Small intestine (tissue), 7 donors: ENCODE measurements at regions not wholly inside any gene's neighbourhood (a gene's known extent, or its start where the extent isn't known, plus 50 kb on each side); places are given as distances from the start of the nearest gene placed in this dataset.
A peak's percentile ranks its signal among the peaks of the same experiment; 100 is the strongest.

Experiments used
- DNase-seq, 2 donors: peaks; one replicate each; pipeline versions ENCODE4 v3.0.0 to v3.0.0-alpha.2; 2013
- FAIRE-seq: peaks from 2 replicates; lab custom pipeline; 2012; peaks lifted over from hg19 to GRCh38; lab: Jason Lieb, UNC
- H3K27ac ChIP-seq, 3 donors: one replicate each; pipeline ENCODE4 v1.5.1; 2013; ENCODE audit warnings: low read length in 2 of 3, mild to moderate bottlenecking in 2 of 3, control low read depth in 1 of 3, inconsistent platforms in 1 of 3, low read depth in 1 of 3, moderate library complexity in 1 of 3
- H3K27me3 ChIP-seq, 3 donors: one replicate each; pipeline ENCODE4 v1.6.1; 2013; ENCODE audit warnings: low read length in 3 of 3, inconsistent platforms in 1 of 3; ENCODE audit not compliant: control insufficient read depth in 3 of 3, insufficient read depth in 3 of 3
- H3K36me3 ChIP-seq, 3 donors: one replicate each; pipeline ENCODE4 v1.6.1; 2013; ENCODE audit warnings: low read length in 3 of 3, inconsistent platforms in 1 of 3, low read depth in 1 of 3, mild to moderate bottlenecking in 1 of 3, moderate library complexity in 1 of 3; ENCODE audit not compliant: control insufficient read depth in 3 of 3, insufficient read depth in 2 of 3
- H3K4me1 ChIP-seq, 3 donors: one replicate each; pipeline ENCODE4 v1.6.1; 2013; ENCODE audit warnings: low read length in 2 of 3, inconsistent platforms in 1 of 3, low read depth in 1 of 3, mild to moderate bottlenecking in 1 of 3, moderate library complexity in 1 of 3; ENCODE audit not compliant: control insufficient read depth in 3 of 3, insufficient read depth in 2 of 3
- H3K4me3 ChIP-seq, 3 donors: one replicate each; pipeline ENCODE4 v1.5.1; 2013; ENCODE audit warnings: low read length in 3 of 3, control low read depth in 1 of 3, inconsistent platforms in 1 of 3, low read depth in 1 of 3, mild to moderate bottlenecking in 1 of 3, moderate library complexity in 1 of 3
- H3K9me3 ChIP-seq, 2 donors: one replicate each; pipeline ENCODE4 v1.6.1; 2013; ENCODE audit warnings: low read depth in 1 of 2, low read length in 1 of 2; ENCODE audit not compliant: control insufficient read depth in 2 of 2, insufficient read depth in 1 of 2
- WGBS, 3 donors: extraction: QIAGEN DNeasy Blood & Tissue Kit; methylation state at CpG; one replicate each; pipeline ENCODE4 v1.1.7; 2013; 5-methylcytosine and 5-hydroxymethylcytosine counted together
- donor health status: healthy with polysubstance abuse.
- donor health status: control.
- donor health status: control.
- donor health status: Bipolar disorder and iron deficiency.
- donor health status: healthy.

DNA sequence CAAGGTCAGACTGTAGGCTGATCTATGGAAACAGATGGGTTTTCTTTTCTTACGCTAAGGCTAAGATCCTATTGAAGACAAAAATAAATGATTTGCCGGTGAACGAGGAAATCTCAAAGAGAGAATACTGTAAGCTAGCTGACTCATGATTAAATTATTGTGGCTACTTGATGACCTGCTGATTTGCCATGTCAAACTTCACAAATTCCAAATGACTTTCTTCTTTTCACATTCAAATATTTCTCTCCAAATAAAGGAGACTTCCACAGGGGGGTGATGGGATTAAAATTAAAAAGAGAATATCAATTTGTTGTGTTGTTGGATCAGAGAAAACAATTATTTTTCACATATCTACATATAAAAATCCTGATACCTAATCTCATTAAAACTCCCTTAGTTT is 860.6 kb upstream of the ZWINT start:
- no peak overlapping the region for H3K27ac ChIP-seq
- FAIRE-seq, result no peak
- H3K4me1 ChIP-seq, result no peaks in the 10 kb centered on the region
- H3K36me3 ChIP-seq, result no peaks in the 10 kb centered on the region
- no peaks in the 10 kb centered on the region for H3K9me3 ChIP-seq
- no peak overlapping the region for H3K4me3 ChIP-seq
- WGBS, 3 donors, result 62 to 72% (median 67%) methylated on average over 3 of the region's 3 CpGs
- no peak for DNase-seq
- no peaks in the 10 kb centered on the region for H3K27me3 ChIP-seq

DNA sequence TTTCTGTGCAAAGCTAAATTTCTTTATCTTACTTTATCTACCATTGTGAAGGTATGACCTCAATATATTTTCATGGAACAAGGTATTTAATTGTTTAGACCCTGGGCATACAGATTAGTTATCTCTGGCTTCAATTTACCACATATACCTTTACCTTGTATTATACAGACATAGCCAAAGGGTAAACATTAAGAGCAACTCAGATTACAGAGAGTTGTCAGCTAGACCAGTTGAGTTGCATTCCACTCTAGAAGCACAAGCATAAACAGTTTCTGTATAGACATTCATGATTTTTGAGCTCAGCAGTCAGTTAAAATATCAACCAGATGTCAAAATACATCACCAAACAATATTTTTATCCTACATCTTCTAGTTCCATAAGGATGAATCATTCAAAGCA is 857.3 kb upstream of the ZWINT start:
- no peaks in the 10 kb centered on the region for H3K9me3 ChIP-seq
- no peaks in the 10 kb centered on the region for H3K4me1 ChIP-seq
- no peaks in the 10 kb centered on the region for H3K27me3 ChIP-seq
- no peak for DNase-seq
- FAIRE-seq, result no peak
- H3K36me3 ChIP-seq, result no peaks in the 10 kb centered on the region
- no peak overlapping the region for H3K4me3 ChIP-seq
- H3K27ac ChIP-seq, result no peak overlapping the region

DNA sequence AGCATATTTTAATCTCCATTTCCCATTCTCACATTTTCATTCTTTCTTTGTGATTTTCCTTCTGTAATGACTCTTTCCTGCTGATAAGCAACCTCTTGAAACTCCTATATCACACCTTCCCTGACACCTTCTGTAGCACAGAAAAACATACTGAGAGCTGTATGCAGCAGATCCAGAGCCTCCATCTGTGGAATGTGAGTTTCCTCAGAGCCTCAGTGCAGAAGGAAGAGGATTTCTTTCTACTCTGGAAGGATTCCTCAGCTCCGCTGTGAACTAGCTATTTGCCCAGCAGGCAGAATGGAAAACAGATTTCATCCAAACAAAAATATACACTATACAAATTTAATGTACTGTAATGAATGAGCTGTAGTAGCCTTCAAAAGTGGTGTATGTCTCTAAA is 841.3 kb upstream of the ZWINT start:
- H3K27me3 ChIP-seq, result no peaks in the 10 kb centered on the region
- 72 to 85% (median 84%) methylated on average over 1 of the region's 1 CpG for WGBS, 3 donors
- H3K27ac ChIP-seq, result no peak overlapping the region
- FAIRE-seq, result no peak
- DNase-seq, result no peak
- no peaks in the 10 kb centered on the region for H3K36me3 ChIP-seq
- H3K4me3 ChIP-seq, result no peak overlapping the region
- no peaks in the 10 kb centered on the region for H3K4me1 ChIP-seq
- H3K9me3 ChIP-seq, result peaks cover 0 to 3% of the 10 kb centered on the region in 2 donors

DNA sequence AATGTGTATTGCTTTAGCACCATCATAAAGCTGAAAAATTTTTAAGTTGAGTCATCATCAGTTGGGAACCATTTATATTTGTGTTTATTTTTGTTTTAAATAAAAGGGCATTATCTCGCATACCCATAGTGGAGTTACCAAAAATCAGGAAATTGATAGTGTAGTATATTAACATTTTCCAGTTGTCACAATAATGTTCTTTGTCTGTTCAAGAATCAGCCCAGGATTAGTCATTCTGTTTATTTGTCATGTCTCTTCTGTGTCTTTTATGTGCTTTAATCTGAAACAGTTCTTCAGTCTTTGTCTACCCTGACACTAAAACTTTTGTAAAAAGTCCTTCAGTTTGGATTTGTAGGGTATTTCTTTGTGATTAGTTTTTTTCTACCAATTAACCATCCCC is 827.8 kb upstream of the ZWINT start:
- Histone ChIP-seq H3K4me1 (no peaks in the 10 kb centered on the region), H3K36me3 (no peaks in the 10 kb centered on the region), H3K4me3 (no peak overlapping the region), H3K27me3 (no peaks in the 10 kb centered on the region), H3K9me3 (no peaks in the 10 kb centered on the region), H3K27ac (no peak overlapping the region)
- WGBS, 3 donors, result 78 to 93% (median 80%) methylated on average over 1 of the region's 1 CpG
- DNase-seq (no peak), FAIRE-seq (no peak)

DNA sequence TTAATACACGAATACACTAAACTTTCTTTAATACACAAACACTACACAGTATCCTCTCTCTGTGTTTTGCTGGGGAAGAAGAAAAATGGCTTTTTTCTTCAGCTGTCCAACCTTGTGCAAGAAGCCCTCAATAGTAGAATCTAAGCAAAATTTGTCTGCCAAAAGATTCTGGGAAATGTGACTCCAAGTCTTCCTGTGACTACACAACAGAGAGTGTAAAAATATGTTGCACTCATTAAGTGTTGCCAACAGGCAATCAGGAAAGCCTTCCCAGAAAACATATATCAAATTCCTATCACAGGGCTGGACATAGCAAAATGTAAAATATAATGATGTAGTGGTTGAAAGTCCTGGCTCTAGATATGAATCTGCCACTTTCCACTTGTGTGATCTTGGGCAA is 825.1 kb upstream of the ZWINT start:
- no peak overlapping the region for H3K27ac ChIP-seq
- no peak for DNase-seq
- H3K9me3 ChIP-seq, result no peaks in the 10 kb centered on the region
- no peak for FAIRE-seq
- WGBS, 3 donors, result 64 to 92% (median 83%) methylated on average over 1 of the region's 1 CpG
- H3K36me3 ChIP-seq, result no peaks in the 10 kb centered on the region
- no peaks in the 10 kb centered on the region for H3K4me1 ChIP-seq
- no peaks in the 10 kb centered on the region for H3K27me3 ChIP-seq
- no peak overlapping the region for H3K4me3 ChIP-seq

DNA sequence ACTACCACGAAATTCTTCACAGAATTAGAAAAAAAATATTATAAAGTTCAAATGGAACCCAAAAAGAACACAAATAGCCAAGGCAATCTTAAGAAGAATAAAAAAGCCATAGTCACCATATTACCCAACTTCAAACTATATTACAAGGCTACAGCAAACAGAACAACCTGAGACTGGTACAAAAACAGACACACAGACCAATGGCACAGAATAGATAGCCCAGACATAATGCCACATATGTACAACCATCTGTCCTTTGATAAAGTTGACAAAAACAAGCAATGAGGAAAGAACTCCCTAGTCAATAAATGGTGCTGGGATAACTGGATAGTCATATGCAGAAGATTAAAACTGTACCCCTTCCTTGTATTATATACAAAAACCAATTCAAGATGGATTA is 808.5 kb upstream of the ZWINT start:
- FAIRE-seq, result no peak
- 0 to 2% (median 0%) methylated on average over 1 of the region's 1 CpG for WGBS, 3 donors
- H3K36me3 ChIP-seq, result no peaks in the 10 kb centered on the region

DNA sequence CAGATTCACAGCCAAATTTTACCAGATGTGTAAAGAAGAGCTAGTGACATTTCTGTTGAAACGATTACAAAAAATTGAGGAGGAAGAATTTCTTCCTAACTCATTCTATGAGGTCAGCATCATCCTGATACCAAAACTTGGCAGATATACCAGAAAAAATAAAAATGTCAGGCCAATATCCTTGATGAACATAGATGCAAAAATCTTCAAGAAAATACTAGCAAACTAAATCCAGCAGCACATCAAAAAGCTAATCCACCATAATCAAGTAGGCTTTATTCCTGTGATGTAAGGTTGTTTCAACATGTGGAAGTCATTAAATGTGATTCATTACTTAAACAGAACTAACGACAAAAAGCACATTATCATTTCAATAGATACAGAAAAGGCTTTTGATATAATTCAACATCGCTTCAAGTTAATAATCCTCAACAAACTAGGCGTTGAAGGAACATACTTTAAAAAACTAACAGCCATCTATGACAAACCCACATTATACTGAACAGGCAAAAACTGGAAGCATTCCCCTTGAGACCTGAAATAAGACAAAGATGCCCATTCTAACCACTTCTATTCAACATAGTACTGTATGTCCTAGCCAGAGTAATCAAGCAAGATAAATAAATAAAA is 807.7 kb upstream of the ZWINT start:
- Histone ChIP-seq H3K4me3 (no peak overlapping the region), H3K27ac (no peak overlapping the region), H3K27me3 (no peaks in the 10 kb centered on the region), H3K9me3 (peaks cover 0 to 13% of the 10 kb centered on the region in 2 donors), H3K4me1 (no peaks in the 10 kb centered on the region), H3K36me3 (no peaks in the 10 kb centered on the region)
- no peak for FAIRE-seq
- DNase-seq, result no peak
- WGBS, 3 donors, result 55 to 61% (median 57%) methylated on average over 4 of the region's 4 CpGs

More for the DNA sequence above, 808.5 kb upstream of the ZWINT start:
- Histone ChIP-seq H3K4me1 (no peaks in the 10 kb centered on the region), H3K27ac (no peak overlapping the region), H3K27me3 (no peaks in the 10 kb centered on the region), H3K4me3 (no peak overlapping the region), H3K9me3 (peaks cover 0 to 10% of the 10 kb centered on the region in 2 donors)
- no peak for DNase-seq

DNA sequence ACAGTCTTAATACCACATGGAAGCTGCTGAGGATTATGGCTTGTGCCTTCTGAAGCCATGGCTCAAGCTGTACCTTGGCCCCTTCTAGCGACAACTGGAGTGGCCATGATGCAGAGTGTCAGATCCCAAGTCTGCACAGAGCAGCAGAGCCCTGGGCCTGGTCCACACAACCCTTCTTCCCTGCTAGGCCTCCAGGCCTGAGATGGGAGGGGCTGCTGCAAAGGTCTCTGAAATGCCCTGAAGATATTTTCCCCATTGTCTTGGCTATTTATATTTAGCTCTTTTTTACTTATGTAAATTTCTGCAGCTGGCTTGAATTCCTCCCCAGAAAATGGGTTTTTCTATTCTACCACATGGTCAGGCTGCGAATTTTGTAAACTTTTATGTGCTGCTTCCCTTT is 804.6 kb upstream of the ZWINT start:
- Histone ChIP-seq H3K9me3 (peaks cover 0 to 13% of the 10 kb centered on the region in 2 donors), H3K36me3 (no peaks in the 10 kb centered on the region), H3K4me3 (no peak overlapping the region), H3K4me1 (no peaks in the 10 kb centered on the region), H3K27me3 (no peaks in the 10 kb centered on the region), H3K27ac (no peak overlapping the region)
- no peak for DNase-seq
- WGBS, 3 donors, result 82 to 87% (median 83%) methylated on average over 2 of the region's 2 CpGs
- FAIRE-seq, result no peak

DNA sequence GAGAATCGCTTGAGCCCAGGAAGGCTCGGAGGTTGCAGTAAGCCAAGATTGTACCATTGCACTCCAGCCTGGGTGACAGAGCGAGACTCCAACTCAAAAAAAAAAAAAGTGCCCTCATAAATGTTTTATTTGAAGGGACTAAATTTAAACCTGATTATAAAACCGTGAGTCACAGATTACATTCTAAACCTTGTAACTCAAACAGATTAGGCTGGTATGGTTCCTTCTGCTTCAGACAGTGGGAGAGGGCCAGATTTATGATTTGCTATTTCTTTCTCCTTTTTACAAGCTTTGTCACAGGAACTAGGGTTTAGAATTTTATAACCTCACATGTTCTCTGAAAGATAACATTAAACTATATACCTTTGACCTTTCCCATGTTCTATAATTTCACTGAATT is 801.2 kb upstream of the ZWINT start:
- Histone ChIP-seq H3K4me3 (no peak overlapping the region), H3K36me3 (no peaks in the 10 kb centered on the region), H3K27me3 (no peaks in the 10 kb centered on the region), H3K27ac (no peak overlapping the region), H3K4me1 (no peaks in the 10 kb centered on the region), H3K9me3 (peaks cover 0 to 13% of the 10 kb centered on the region in 2 donors)
- DNase-seq, result peak in 1 of 2 donors; percentile 8
- FAIRE-seq, result no peak
- 40 to 61% (median 47%) methylated on average over 4 of the region's 4 CpGs for WGBS, 3 donors
